ENCODE measurements at regions not wholly inside any gene's neighbourhood (a gene's known extent, or its start where the extent isn't known, plus 50 kb on each side); places are given as distances from the start of the nearest gene placed in this dataset.
"Not testable (repeated sequence)": the region's sequence is repeated elsewhere in the genome, so short reads cannot be mapped to it uniquely, and the experiment has no call there.

DNA sequence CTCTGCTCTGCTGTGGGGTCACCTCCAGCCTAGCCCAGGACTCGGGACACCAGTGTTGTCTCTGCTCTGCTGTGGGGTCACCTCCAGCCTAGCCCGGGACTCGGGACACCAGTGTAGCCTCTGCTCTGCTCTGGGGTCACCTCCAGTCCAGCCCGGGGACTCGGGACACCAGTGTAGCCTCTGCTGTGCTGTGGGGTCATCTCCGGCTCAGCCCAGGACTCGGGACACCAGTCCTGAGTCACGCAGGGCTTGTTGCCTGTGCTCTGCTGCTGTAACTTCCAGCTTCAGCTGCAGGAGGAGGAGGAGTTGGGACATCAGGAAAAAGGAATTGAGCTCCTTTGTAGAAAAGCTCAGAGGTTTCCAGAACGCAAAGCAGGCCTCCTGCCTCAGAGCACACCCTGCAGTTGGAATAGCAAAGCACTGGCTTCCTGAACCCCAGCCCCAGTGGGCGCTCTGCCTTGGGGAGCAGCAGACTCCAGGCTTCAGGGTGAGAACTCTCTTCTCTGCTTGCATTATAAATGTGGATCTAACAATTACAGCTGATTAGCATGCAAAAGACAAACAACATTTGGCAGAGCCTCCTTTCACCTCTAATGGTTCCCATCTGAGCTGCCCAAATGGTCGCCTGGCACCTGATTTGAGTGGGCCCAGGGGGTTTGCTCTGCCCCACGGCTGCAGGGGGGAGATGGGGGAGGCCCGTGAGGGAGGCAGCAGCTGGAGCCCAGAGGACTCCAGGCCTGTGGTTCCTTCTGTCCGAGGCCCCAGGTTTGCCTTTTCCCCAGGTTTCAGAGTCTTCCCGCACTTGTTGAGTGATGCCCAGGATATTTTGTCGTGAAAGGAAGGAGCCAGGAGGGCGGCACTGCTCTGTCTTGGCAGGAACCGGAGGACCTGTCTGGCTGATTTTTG lies 323.7 kb downstream of the ADGRD1 start:
- DNase-seq: not testable (repeated sequence)

DNA sequence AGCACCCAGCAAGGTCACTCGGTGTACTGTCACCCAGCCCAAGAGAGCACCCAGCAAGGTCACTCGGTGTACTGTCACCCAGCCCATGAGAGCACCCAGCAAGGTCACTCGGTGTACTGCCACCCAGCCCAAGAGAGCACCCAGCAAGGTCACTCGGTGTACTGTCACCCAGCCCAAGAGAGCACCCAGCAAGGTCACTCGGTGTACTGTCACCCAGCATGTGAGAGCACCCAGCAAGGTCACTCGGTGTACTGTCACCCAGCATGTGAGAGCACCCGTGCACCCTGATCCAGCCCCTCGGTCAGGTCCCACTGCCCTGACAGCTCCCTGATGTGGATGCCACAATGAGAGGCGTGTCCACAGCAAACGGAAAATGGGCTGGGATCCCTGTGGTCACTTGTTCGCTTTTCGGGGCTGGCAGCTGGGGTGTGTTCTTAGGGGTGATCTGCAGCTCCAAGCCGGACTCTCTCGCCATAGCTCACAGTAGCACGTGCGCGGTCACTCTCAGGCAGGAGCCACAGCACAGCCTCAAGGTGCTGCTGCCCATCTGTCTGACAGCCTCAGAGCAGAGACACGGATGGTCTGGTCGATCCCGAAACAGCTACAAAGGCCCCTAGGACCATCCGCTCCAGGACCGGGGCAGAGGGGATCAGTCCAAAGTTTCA lies 324.9 kb downstream of the ADGRD1 start:
- not testable (repeated sequence) for DNase-seq

GRCh38 chr12:131279281-131279921 lies 325.7 kb downstream of the ADGRD1 start:
- no peak for DNase-seq

- DNase-seq: no peak
These were observed 326.7 kb downstream of the ADGRD1 start for GRCh38 chr12:131280426-131280825.

DNA sequence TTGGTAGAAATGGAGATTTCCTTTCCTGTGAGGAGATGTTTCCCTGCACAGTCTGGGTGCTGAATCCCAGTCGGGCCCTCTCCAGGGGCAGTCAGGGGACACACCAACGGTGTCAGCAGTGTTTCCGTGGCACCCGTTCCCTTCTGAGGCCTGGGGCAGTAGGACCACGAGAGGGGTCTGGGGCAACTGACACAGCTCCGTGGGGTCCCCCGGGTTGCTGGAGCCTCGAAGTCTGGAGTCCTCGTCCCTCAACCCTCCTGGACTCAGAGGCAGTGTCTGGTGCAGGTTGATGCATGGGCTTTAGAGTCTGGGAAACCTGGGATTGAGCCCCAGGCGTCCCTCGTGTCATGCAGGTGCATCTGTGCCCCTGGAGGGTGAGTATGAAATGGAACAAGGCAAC lies 327.3 kb downstream of the ADGRD1 start:
- no peak for DNase-seq

GRCh38 chr12:131282292-131283080 lies 328.8 kb downstream of the ADGRD1 start:
- no peak for DNase-seq

DNA sequence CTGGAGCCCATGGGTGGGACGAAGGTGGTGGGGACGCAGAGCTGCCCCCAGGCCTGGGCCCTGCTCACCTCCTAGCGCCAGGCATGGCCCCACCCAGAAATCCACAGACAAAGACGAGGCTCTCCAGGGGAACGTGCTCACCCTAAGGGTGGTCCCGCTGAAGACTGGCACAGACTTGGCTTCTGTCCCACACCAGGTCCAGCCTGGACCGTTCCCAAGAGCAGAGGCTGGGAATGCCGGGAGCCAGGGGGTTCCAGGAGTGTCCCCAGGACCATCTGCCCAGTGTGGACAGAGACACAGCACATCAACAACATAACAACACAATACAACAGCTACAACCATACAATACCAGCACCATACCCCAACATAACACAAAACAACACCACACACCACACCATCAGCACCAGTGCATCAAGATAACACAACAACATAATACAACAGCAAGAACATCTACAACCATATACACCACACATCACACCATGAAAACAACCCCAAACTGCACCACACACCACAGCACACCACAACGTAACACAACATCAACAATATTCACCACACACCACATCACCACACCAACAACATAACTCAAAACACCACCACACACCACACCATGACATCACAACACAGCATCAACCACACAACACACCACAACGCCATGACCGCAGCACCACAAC lies 329.6 kb downstream of the ADGRD1 start:
- no peak for DNase-seq

DNA sequence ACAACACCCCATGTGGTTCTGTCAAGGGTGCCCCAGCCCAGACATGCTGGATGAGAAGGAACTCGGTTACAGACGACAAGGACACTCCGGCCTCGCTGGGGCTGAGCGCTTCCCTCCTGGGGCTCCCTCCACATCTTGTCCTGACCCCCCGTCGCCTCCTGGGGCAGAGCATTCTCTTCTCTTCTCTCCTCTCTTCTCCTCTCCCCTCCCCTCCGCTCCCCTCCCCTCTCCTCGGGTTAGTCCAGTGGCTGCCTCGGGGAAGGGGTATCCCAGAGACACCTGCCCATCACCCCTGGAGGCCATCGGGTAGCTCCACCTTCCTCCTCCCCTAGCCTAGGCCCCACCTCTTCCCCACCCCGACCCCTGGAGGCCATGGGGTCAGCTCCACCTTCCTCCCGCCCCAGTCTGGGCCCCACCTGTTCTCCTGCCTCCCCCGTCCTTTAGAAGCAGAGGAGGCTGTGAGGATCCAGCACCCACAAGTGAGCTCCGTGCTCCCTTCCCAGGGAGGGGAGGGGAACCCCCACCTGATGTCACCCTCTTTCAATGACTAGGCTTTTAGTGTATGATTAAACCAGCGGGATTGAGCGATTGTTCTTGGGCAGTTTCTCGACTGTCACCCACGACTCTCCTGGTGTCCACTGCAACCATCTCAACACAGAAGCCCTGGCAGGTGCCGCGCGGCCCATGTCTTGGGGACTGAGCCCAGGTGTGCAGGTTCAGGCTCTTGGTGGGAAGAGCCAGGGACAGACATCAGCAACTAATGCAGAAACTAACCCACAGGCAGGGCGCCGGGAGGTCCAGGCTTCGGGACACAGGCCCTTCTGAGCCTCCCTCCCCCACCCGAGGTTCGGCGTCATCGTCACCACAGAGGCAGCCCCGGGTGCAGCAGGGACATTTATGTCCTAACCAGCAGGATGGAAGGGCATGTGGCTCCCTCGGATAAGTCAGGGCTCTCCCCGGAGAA lies 330.4 kb downstream of the ADGRD1 start:
- not testable (repeated sequence) for DNase-seq

- DNase-seq: not testable (repeated sequence)
These were observed 331.5 kb downstream of the ADGRD1 start for GRCh38 chr12:131284954-131285904.

- DNase-seq: not testable (repeated sequence)
These were observed 332.2 kb downstream of the ADGRD1 start for GRCh38 chr12:131285905-131286295.

DNA sequence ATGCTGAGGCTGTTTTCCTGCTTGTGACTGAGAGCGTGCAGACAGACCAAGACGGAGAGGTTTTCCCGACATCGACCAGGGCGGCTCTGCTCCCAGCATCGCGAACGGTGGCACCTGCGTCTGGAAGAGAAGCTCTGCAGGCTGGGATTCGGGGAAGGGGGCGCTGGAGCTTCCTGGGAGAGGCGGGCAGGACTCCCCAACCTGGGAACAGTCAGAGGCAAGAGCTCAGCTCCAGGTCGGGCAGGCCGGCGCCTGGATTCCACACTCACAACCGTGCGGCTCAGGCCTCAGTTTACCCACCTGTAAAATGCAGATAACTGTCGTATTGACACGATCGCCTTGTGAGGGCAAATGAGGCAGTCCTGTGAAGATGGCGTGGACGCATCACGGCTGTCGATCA lies 332.6 kb downstream of the ADGRD1 start:
- DNase-seq: not testable (repeated sequence)

DNA sequence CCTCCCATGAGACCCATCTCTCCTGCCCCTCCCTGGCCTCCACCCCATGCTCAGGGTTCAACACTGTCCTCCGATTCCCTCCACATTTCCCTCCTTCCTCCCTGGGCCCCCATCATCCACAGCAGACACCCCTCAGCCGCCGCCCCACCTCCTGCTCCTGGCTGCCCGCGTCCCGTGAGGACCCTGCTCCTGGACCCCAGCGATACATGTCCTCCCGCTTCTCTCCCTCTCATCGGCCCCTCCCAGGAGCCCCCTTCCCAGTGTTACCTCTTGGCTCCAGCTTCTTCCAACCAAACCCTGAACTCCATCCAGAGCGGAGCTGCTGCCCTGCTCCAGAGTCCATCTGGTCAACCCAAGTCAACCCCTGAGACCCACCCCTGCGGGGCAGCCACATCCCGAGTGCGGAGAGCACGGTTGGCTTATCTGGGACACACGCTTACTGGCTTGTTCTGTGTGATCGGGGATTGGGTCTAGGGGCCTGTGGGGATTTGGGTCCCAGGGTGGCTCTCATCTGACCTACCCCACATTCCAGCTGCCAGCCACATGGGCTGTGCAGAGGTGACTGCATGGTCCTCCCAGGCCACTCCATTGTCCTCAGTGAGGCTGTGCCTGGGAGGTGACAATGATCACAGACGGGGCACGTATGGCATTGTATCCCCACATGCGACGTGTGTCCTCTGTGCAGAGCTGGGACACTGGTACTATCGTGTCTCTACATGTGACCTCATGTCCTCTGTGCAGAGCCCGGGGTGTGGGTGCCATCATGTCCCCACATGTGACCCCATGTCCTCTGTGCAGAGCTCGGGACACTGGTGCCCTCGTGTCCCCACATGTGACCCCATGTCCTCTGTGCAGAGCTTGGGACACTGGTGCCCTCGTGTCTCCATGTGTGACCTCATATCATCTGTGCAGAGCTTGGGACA lies 333.6 kb downstream of the ADGRD1 start:
- no peak for DNase-seq

DNA sequence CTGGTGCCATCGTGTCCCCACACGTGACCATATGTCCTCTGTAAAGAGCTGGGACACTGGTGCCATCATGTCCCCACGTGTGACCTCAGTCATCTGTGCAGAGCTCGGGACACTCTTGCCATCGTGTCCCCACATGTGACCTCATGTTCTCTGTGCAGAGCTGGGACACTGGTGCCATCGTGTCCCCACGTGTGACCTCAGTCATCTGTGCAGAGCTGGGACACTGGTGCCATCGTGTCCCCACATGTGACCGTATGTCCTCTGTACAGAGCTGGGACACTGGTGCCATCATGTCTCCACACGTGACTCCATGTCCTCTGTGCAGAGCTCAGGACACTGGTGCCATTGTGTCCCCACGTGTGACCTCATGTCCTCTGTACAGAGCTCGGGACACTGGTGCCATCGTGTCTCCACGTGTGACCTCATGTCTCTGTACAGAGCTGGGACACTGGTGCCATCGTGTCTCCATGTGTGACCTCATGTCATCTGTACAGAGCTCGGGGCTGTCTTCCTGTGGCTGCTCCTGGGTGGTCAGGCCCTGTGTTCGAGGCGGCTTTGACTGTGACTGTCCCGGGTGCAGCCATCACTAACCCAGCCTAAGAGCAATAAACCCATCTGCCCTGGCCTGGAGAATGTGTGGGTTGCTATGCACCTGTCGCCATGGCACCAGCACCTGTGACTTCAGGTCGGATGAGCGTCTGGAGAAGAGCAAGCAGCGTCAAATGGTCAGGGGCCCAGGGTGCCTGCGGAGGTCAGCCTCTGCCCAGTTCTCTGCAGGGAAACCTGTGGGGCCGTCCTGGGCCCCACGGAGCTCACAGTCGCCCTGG lies 334.4 kb downstream of the ADGRD1 start:
- no peak for DNase-seq

DNA sequence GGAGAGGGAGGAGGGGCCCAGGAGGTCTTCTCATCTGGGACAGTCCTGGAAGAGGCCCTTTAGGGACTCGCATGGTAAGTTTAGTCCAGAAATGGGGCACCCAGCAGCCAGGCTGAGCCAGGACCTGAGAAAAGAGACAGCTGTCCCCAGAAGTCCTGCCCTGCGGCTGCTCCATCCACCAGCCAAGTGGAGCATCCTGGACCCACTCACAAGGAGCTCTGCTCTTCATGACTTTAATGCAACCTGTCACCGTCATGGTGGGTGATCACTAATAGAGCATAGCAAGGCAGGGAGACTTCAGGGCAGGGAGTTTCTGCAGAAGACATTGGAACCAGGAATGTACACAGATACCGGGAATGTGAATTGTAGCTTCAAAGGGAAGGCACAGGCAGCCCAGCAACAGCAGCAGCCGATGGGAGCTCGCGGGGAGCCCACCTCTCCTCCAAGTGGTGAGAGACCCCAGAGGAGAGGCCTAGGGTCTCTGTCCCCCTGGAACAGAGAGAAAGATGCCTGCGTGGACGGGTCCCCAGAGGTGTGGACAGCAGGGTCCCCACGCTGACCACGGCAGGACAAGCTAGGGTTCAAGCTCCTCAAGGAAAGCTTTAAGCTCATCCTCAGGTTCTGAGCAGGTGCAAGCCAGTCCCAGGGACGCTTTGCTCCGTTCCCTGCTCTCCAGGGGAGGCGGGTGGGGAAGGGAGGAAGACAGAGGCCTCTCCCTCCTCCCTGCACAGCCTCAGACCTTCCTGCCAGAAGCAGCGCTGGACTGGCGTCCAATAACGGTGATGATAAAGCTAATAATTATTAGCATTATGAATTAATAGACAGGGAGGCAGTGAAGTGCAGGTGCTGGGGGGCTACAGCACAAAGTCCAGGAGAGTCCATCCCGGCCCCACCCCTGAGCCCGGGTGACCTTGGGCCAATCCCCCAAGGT lies 335.3 kb downstream of the ADGRD1 start:
- not testable (repeated sequence) for DNase-seq

DNA sequence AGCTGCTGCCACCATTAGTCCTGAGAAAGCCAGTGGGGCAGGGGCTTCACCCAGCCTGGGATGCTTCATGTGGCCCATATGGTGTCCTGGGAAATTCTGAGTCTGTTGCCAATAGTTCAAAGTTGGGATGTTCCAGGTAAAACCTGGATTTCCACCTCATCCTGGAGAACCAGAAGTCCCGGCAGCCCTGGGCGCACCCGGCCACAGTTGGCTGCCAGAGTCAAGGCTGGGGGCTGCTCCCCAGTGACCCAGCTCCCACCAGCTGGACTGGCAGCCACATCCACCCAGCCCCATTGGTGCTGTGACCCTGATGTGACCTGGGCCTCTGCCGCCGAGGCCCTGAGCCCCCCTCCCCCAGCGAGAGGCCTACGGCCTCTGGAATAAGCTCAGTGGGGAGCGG lies 336.1 kb downstream of the ADGRD1 start:
- DNase-seq: not testable (repeated sequence)

GRCh38 chr12:131290255-131290959 lies 336.7 kb downstream of the ADGRD1 start:
- DNase-seq: no peak
